ENCODE measurements at regions not wholly inside any gene's neighbourhood (a gene's known extent, or its start where the extent isn't known, plus 50 kb on each side); places are given as distances from the start of the nearest gene placed in this dataset.

- DNase-seq (ENCODE audit: low spot score) = no peak
Observed at GRCh38 chr7:21221130-21221529, 206.8 kb upstream of the SP4 start.

GRCh38 chr7:21238400-21239116 is 189.3 kb upstream of the SP4 start:
- DNase-seq (ENCODE audit: low spot score) = no peak

GRCh38 chr7:21243265-21243664 is 184.6 kb upstream of the SP4 start:
- no peak for DNase-seq (ENCODE audit: low spot score)

- DNase-seq (ENCODE audit: low spot score) = no peak
Observed at GRCh38 chr7:21251151-21251800, 176.6 kb upstream of the SP4 start.

- DNase-seq (ENCODE audit: low spot score) = peak; percentile 42
Observed at GRCh38 chr7:21253740-21254687, 173.9 kb upstream of the SP4 start.

- peak; percentile 27 for DNase-seq (ENCODE audit: low spot score)
Observed at GRCh38 chr7:21256310-21256877, 171.5 kb upstream of the SP4 start.

- no peak for DNase-seq (ENCODE audit: low spot score)
Observed at GRCh38 chr7:21260939-21261338, 166.9 kb upstream of the SP4 start.

DNA sequence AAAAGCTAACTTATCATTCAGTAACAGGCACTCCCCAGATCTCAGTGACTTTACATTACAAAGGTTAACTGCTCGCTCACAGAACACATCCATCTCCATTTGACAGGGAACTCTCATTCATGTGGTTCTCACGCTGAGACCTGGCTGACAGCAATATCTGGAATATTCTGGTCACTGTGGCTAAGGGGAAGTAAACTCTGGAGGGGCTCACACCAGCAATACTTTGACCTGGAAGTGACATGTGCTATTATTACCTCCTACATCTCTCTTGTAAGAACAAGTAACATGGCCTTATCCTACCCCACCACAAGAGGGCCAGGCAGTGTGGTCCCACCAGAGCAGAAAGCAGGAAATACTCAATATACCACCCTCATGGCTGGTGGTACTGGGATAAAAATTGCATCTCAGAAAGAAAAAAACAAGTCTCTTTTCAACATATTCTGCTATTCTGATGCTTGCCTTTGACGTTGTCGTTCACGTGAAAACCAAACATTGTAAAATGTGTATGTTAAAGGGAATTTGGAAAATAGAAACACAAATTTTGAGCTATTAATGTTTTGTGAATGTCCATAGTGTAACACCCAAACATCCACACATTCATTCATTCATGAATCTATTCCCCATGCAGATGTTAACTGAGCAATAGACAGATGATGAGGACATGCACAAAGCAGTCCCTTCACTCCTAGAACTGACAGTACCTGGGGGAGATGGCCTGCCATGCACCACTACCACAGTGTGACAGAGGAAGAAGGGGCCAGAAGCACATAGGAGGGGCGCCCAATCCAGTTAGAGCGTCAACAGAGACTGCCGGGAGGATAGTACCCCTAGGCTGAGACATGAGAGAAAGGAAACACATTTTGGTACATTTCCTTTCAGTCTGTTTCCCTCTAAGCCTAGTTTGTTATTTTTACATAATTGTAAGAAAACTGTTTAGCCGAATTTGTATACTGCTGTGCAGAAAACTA is 166.0 kb upstream of the SP4 start:
- DNase-seq (ENCODE audit: low spot score) = peak; percentile 35

- DNase-seq (ENCODE audit: low spot score) = no peak
Observed at GRCh38 chr7:21269021-21269420, 158.9 kb upstream of the SP4 start.

GRCh38 chr7:21276471-21277035 is 151.3 kb upstream of the SP4 start:
- DNase-seq (ENCODE audit: low spot score) = no peak

- DNase-seq (ENCODE audit: low spot score) = no peak
Observed at GRCh38 chr7:21278944-21279343, 148.9 kb upstream of the SP4 start.

- no peak for DNase-seq (ENCODE audit: low spot score)
Observed at GRCh38 chr7:21281193-21281592, 146.7 kb upstream of the SP4 start.

GRCh38 chr7:21293771-21294170 is 134.1 kb upstream of the SP4 start:
- no peak for DNase-seq (ENCODE audit: low spot score)

DNA sequence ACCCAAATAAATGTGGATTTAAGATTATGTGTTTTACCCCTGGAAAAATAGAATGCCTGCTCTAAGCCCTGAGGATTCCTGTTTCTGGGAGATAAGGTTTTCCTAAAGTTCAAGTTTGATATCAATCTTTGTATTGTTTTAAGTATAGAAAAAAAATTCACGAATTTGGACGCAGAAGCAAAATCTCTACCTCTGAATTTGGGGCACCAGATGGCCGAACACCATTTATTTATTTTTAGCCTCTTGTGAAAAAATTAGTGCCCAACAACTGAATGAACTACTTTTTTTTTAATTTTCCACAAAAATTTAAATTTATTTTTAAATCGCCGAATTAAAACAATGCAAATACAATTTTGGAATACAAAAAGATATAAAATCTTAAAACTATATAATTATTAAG is 128.1 kb upstream of the SP4 start:
- no peak for DNase-seq (ENCODE audit: low spot score)

GRCh38 chr7:21300692-21301091 is 127.2 kb upstream of the SP4 start:
- DNase-seq (ENCODE audit: low spot score) = no peak

DNA sequence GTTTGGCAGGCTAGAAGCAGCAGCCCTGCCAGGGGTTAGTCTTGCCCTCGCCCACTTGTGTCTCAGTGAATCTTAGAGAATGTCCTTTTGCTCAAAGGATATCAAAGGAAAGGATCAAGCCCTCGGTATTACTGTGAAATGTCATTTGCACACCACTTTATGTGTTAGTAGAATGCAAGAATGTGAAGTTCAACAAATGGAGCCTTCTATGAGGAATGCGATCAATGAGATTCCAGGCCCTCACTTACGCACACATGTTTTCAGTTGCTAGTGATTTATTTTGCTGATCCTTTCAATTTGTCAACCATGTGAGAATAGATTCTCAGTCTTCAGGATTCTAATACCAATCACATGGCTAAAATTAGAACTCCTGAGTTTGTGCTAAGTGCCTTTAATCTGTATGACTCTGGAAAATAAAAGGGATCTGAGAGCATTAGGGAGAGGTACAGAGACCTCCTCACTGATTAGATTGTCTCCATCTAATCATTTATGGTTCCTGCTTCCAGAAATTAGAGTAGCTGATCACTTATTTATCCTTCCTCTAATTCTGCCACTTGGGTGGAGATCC is 123.0 kb upstream of the SP4 start:
- DNase-seq (ENCODE audit: low spot score) = no peak

- peak; percentile 29 for DNase-seq (ENCODE audit: low spot score)
Observed at GRCh38 chr7:21305455-21306235, 122.2 kb upstream of the SP4 start.

- DNase-seq (ENCODE audit: low spot score) = no peak
Observed at GRCh38 chr7:21314954-21315353, 112.9 kb upstream of the SP4 start.
